Ishikawa (cell line): ENCODE measurements at regions not wholly inside any gene's neighbourhood (a gene's known extent, or its start where the extent isn't known, plus 50 kb on each side); places are given as distances from the start of the nearest gene placed in this dataset.

Source experiments
- MAX ChIP-seq: IDR thresholded peaks from 2 replicates; pipeline ENCODE4 v1.6.1; 2012
- NFIC ChIP-seq: IDR thresholded peaks from 2 replicates; pipeline ENCODE4 v1.6.1; 2012
- RAD21 ChIP-seq: IDR thresholded peaks from 2 replicates; pipeline ENCODE4 v1.6.1; 2012; ENCODE audit warnings: low read depth
- TF ChIP-seq, protein P1 (sequence below): IDR thresholded peaks from 2 replicates; pipeline ENCODE4 v1.6.1; 2012; ENCODE audit warnings: low read depth, mild to moderate bottlenecking

DNA sequence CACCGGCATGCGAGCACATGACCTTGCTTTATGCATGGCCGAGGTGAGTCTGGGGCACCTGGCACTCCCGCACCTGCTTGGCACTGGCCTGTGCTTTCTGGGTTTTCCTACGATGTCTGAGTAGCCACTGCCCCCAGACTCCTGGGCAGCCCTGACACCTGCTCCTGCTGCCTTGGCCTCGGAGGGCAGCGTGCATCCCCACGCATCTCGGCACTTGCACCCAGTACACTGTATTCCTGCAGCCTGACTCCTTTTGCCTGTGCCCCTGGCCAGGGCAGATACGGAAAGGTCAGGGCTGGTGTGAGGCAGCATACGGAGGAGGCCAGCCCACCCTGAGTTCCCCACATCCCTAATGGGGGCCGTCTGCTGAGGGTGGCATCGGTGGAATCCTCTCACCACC, 340.6 kb downstream of the TEX29 start:
- TF ChIP-seq MAX = no peak
- TF ChIP-seq, protein P1, sequence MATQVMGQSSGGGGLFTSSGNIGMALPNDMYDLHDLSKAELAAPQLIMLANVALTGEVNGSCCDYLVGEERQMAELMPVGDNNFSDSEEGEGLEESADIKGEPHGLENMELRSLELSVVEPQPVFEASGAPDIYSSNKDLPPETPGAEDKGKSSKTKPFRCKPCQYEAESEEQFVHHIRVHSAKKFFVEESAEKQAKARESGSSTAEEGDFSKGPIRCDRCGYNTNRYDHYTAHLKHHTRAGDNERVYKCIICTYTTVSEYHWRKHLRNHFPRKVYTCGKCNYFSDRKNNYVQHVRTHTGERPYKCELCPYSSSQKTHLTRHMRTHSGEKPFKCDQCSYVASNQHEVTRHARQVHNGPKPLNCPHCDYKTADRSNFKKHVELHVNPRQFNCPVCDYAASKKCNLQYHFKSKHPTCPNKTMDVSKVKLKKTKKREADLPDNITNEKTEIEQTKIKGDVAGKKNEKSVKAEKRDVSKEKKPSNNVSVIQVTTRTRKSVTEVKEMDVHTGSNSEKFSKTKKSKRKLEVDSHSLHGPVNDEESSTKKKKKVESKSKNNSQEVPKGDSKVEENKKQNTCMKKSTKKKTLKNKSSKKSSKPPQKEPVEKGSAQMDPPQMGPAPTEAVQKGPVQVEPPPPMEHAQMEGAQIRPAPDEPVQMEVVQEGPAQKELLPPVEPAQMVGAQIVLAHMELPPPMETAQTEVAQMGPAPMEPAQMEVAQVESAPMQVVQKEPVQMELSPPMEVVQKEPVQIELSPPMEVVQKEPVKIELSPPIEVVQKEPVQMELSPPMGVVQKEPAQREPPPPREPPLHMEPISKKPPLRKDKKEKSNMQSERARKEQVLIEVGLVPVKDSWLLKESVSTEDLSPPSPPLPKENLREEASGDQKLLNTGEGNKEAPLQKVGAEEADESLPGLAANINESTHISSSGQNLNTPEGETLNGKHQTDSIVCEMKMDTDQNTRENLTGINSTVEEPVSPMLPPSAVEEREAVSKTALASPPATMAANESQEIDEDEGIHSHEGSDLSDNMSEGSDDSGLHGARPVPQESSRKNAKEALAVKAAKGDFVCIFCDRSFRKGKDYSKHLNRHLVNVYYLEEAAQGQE = no peak
- no peak for TF ChIP-seq NFIC
- no peak for TF ChIP-seq RAD21
